Activated CD4-positive, alpha-beta T cell treated with anti-CD3 and anti-CD28 coated beads, Interleukin-2, amount 10 ng/mL, durations not matched to agents 7 days and 5 days (primary cell): ENCODE measurements at regions not wholly inside any gene's neighbourhood (a gene's known extent, or its start where the extent isn't known, plus 50 kb on each side); places are given as distances from the start of the nearest gene placed in this dataset.

Source experiments
- CTCF ChIA-PET: fragments of 350-600 bp; sonication (Branson Sonifier 250); formaldehyde crosslinking; loops from one replicate; lab custom pipeline; 2021; ENCODE audit warnings: antibody characterized with exemption; lab: Charles Lee
- POLR2A ChIA-PET: fragments of 350-600 bp; sonication (Branson Sonifier 250); formaldehyde crosslinking; loops from one replicate; lab custom pipeline; 2021; ENCODE audit warnings: antibody characterized with exemption; lab: Charles Lee
- DNase-seq: peaks from one replicate; pipeline ENCODE4 v3.0.0-alpha.2; 2020
- H3K27ac Mint-ChIP-seq: one replicate; pipeline ENCODE4 v1.8.0; 2021; ENCODE audit warnings: mild to moderate bottlenecking, moderate library complexity, mixed read lengths
- H3K27me3 Mint-ChIP-seq: one replicate; pipeline ENCODE4 v1.8.0; 2021; ENCODE audit warnings: mixed read lengths
- H3K36me3 Mint-ChIP-seq: one replicate; pipeline ENCODE4 v1.8.0; 2021; ENCODE audit warnings: low read depth, mixed read lengths
- H3K4me1 Mint-ChIP-seq: one replicate; pipeline ENCODE4 v1.8.0; 2021; ENCODE audit warnings: mixed read lengths
- H3K4me3 Mint-ChIP-seq: one replicate; pipeline ENCODE4 v1.8.0; 2021; ENCODE audit warnings: mild to moderate bottlenecking, moderate library complexity, mixed read lengths
- H3K9me3 Mint-ChIP-seq: one replicate; pipeline ENCODE4 v1.8.0; 2021; ENCODE audit warnings: mixed read lengths

GRCh38 chr6:96467814-96468213 is 53.8 kb upstream of the UFL1 start:
- no peaks in the 10 kb centered on the region for H3K36me3 Mint-ChIP-seq
- POLR2A ChIA-PET, result no interaction called here
- H3K9me3 Mint-ChIP-seq, result no peaks in the 10 kb centered on the region

DNA sequence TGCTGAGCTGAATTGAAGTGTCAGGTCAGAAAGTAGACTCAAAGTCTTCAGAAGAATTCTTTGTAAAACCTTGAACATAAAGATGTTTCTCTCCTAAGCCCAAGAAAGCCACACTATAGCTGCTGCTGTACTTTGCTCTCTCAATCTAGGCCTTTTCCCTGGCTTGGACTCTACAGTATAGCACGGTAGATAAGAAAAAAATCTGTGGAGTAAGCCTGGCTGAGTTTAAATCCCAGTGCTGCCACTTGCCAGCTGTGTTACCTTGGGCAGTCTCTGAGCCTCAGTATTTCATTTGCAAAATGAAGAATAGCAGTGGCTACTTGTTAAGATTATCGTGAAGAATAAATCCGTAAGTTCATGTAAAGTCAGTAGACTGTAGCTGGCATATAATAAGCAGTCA is 53.3 kb upstream of the UFL1 start:
- H3K27me3 Mint-ChIP-seq, result peaks cover 5% of the 10 kb centered on the region
- H3K4me3 Mint-ChIP-seq, result no peak overlapping the region
- no peak overlapping the region for H3K27ac Mint-ChIP-seq
- peaks cover 28% of the 10 kb centered on the region for H3K4me1 Mint-ChIP-seq
- ChIA-PET CTCF (no interaction called here), POLR2A (no interaction called here)
- H3K9me3 Mint-ChIP-seq, result no peaks in the 10 kb centered on the region
- no peak for DNase-seq
- H3K36me3 Mint-ChIP-seq, result no peaks in the 10 kb centered on the region

More at GRCh38 chr6:96467814-96468213, 53.8 kb upstream of the UFL1 start:
- DNase-seq, result no peak
- peaks cover 5% of the 10 kb centered on the region for H3K27me3 Mint-ChIP-seq
- H3K4me3 Mint-ChIP-seq, result no peak overlapping the region
- CTCF ChIA-PET, result no interaction called here
- no peak overlapping the region for H3K27ac Mint-ChIP-seq
- peaks cover 28% of the 10 kb centered on the region for H3K4me1 Mint-ChIP-seq

DNA sequence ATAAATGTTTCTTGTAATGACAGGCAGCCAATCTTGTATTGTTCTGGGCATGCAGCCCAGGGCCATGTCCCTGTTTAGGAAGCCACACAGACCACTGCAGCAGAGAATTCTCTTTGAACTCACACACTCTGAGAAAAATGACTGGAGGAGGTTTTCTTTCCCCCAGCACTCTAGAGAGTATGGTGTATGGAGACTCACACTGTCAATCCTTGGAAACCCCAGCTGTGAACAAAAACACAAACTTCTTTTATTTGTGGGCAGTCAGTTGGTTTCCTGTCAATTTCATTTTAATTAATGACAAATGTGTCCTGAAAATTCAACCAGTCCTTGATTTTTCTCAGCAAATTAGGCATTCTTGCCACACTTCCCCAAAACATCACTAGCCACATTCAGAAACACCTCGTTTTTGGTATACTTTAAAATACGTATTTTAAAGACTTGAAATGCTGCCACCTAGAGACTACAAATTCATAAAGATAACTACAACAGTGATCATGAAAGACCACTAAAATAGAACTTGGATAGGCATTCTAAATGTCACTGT is 52.9 kb upstream of the UFL1 start:
- peaks cover 5% of the 10 kb centered on the region for H3K27me3 Mint-ChIP-seq
- POLR2A ChIA-PET, result no interaction called here

GRCh38 chr6:96469312-96469711 is 52.3 kb upstream of the UFL1 start:
- H3K9me3 Mint-ChIP-seq, result no peaks in the 10 kb centered on the region
- CTCF ChIA-PET, result no interaction called here

More for the DNA sequence above, 52.9 kb upstream of the UFL1 start:
- H3K27ac Mint-ChIP-seq, result no peak overlapping the region
- no peaks in the 10 kb centered on the region for H3K9me3 Mint-ChIP-seq
- no peak for DNase-seq
- CTCF ChIA-PET, result no interaction called here
- H3K4me3 Mint-ChIP-seq, result no peak overlapping the region
- peaks cover 28% of the 10 kb centered on the region for H3K4me1 Mint-ChIP-seq
- no peaks in the 10 kb centered on the region for H3K36me3 Mint-ChIP-seq

GRCh38 chr6:96470296-96470695 is 51.3 kb upstream of the UFL1 start:
- H3K36me3 Mint-ChIP-seq, result no peaks in the 10 kb centered on the region
- no peaks in the 10 kb centered on the region for H3K9me3 Mint-ChIP-seq
- no peak overlapping the region for H3K27ac Mint-ChIP-seq
- ChIA-PET POLR2A (no interaction called here), CTCF (no interaction called here)
- no peak for DNase-seq
- no peak overlapping the region for H3K4me3 Mint-ChIP-seq
- H3K27me3 Mint-ChIP-seq, result peaks cover 5% of the 10 kb centered on the region
- peaks cover 24% of the 10 kb centered on the region for H3K4me1 Mint-ChIP-seq

More at GRCh38 chr6:96469312-96469711, 52.3 kb upstream of the UFL1 start:
- DNase-seq, result no peak
- POLR2A ChIA-PET, result no interaction called here
- Mint-ChIP-seq H3K4me1 (peaks cover 28% of the 10 kb centered on the region), H3K36me3 (no peaks in the 10 kb centered on the region), H3K27ac (no peak overlapping the region), H3K4me3 (no peak overlapping the region), H3K27me3 (peaks cover 5% of the 10 kb centered on the region)
